AG04449 (cell line): ENCODE measurements at regions not wholly inside any gene's neighbourhood (a gene's known extent, or its start where the extent isn't known, plus 50 kb on each side); places are given as distances from the start of the nearest gene placed in this dataset.

Source experiments
- CTCF ChIA-PET: fragments of 350-600 bp; formaldehyde crosslinking; extraction: SDS; loops from one replicate; lab custom pipeline; 2021; ENCODE audit warnings: antibody characterized with exemption; lab: Yijun Ruan, JAX
- POLR2A ChIA-PET: fragments of 400-600, 350-600 bp; formaldehyde crosslinking; extraction: SDS; loops from one replicate; lab custom pipeline; 2020; ENCODE audit warnings: antibody characterized with exemption, inconsistent platforms; lab: Yijun Ruan, JAX
- DNase-seq: peaks from one replicate; pipeline ENCODE4 v3.0.0-alpha.2; 2010; ENCODE audit warnings: low read depth, low spot score
- H3K4me3 ChIP-seq: 2 replicates; pipeline ENCODE4 v1.5.1; 2011; ENCODE audit warnings: low read depth, mild to moderate bottlenecking, control low read depth, low read length
- TF ChIP-seq, protein P1 (sequence below): IDR thresholded peaks from one replicate; pipeline ENCODE4 v1.5.1; 2011; ENCODE audit warnings: mild to moderate bottlenecking, moderate library complexity, low read length, control low read depth, inconsistent platforms; ENCODE audit not compliant: insufficient read depth; ENCODE audit errors: missing control alignments

DNA sequence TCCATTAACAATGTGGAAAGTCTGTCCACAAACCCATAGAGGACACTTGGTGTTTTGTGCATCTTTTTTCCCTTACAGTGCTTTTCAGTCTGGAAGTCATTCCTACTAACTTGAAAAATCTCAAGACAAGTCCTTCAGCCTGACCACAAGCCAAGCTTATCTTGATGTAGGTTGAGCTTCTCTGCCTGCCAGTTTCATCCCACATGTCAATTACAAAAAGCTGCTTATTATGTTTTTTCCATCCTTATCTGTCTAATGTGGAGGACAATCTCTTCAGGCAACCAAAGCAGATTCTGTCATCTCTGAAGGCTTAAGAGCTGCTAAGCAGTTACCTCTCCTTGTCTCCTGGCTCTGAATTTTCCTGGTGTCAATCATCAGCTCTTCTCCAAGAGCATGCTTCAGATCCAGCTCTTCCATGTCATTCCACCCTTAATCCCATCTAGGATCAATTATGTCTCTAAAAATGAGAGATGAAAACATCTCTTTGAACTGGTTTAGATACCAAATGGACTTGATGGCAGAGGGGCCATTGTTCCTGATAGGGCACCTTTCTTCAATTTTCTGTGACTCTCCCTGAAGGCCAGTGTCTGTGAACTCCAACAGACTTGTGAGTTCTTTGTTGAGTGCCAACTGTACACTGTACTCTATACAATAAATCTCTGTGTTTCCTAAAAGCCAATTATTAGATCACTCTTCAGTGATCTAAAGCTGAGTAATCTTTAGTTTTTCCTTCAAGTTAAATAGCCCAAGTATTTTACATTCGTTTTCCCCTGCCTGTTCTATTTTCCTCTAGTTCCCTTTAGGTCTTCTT is 208.6 kb downstream of the RBM43 start:
- POLR2A ChIA-PET, result no interaction called here
- TF ChIP-seq, protein P1, sequence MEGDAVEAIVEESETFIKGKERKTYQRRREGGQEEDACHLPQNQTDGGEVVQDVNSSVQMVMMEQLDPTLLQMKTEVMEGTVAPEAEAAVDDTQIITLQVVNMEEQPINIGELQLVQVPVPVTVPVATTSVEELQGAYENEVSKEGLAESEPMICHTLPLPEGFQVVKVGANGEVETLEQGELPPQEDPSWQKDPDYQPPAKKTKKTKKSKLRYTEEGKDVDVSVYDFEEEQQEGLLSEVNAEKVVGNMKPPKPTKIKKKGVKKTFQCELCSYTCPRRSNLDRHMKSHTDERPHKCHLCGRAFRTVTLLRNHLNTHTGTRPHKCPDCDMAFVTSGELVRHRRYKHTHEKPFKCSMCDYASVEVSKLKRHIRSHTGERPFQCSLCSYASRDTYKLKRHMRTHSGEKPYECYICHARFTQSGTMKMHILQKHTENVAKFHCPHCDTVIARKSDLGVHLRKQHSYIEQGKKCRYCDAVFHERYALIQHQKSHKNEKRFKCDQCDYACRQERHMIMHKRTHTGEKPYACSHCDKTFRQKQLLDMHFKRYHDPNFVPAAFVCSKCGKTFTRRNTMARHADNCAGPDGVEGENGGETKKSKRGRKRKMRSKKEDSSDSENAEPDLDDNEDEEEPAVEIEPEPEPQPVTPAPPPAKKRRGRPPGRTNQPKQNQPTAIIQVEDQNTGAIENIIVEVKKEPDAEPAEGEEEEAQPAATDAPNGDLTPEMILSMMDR, result no peak
- no peak overlapping the region for H3K4me3 ChIP-seq
- no peak for DNase-seq
- CTCF ChIA-PET, result interaction anchor here (0.9 to 3.8 kb wide), 9 partner anchors 7 to 1455 kb away, joined by 3 to 21 read pairs (median 6); no protein-coding TSS in a partner anchor

DNA sequence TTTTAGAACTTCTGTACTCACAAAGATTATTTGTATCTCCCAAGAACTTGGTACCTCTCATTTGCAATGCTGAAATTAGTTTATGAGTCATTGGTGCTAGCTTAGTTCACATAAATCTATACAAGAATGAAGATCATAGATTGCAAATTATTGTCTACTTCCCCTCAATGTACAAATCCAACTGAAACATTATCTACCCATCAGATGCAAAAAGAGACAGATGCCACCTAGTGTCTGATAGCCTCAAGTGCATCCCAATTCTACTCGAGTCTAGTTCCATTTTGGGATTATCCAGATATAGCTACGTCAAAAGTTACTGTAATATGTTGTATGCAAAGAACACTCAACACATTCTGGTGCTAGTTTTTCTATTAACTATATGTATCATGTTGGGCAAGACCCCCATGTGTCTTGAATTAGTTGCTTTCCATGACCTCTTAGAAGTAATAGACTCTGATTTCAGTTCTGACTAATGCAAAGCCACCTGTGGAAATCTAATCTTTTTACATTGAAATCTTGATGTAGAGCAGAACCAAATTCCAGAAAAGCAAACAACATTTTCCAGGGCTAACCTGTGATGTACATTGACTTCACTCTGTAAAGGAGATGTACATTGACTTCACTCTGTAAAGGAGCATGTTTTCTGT is 210.0 kb downstream of the RBM43 start:
- ChIA-PET CTCF (interaction anchor here (0.6 to 3.8 kb wide), 29 partner anchors 9 to 1454 kb away, joined by 3 to 21 read pairs (median 4); no protein-coding TSS in a partner anchor), POLR2A (no interaction called here)
- TF ChIP-seq, protein P1, result peak; percentile 72
- DNase-seq, result no peak
- no peak overlapping the region for H3K4me3 ChIP-seq

DNA sequence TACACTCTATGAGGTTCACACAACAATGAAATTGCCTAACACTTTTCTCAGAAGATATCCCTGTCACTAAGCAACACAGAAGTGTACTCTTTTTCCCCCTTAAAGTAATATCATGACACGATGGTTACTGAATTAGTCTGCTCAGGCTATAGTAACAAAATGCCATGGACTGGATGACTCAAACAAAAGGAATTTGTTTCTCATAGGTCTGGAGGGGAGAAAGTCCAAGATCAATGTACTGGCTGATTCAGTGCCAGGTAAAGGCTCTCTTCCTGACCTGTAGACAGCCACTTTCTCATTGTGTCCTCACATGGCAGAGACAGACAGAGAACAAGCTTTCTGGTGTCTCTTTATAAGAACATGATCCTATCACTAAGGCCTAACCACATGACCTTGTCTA is 211.9 kb downstream of the RBM43 start:
- CTCF ChIA-PET, result interaction anchor here (0.7 to 3.8 kb wide), 5 partner anchors 9 to 22 kb away, joined by 3 to 21 read pairs (median 3); no protein-coding TSS in a partner anchor
- TF ChIP-seq, protein P1, result no peak
- POLR2A ChIA-PET, result no interaction called here
- peak; percentile 23 for DNase-seq
- no peak overlapping the region for H3K4me3 ChIP-seq

DNA sequence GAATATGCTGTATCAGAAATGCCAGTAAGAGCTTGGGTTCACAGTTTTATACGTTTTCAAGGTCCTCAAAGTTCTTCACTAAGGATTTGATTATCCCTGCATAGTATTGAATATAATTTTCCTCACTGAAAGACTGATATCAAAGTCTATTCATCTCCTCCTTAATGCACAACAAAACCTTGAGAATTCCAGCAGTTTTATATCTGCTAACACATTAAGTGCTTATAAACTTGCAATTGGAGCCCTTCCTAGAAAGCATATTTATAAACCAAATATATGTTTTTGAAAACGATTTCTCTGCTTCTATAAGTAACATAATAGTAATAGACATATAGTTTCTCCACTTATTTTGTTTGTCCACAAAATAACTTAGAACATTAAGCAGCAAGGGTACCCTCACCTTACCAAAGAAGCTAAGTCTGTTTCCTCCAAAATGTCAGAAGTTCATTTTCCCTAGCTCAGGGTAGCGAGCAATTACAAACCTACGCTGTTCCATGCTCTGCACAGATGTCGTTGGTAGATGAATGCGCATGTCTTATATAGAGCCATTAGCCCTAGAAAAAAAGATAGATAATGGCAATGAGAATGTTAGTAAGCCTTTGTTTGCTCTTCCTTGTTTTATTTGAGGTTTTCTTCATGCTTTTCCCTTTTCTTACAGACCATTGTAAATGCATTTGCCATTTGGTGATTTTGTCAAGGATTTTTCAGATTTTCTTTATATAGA is 213.2 kb downstream of the RBM43 start:
- POLR2A ChIA-PET, result no interaction called here
- no peak overlapping the region for H3K4me3 ChIP-seq
- TF ChIP-seq, protein P1, result no peak
- CTCF ChIA-PET, result no interaction called here
- DNase-seq, result no peak

DNA sequence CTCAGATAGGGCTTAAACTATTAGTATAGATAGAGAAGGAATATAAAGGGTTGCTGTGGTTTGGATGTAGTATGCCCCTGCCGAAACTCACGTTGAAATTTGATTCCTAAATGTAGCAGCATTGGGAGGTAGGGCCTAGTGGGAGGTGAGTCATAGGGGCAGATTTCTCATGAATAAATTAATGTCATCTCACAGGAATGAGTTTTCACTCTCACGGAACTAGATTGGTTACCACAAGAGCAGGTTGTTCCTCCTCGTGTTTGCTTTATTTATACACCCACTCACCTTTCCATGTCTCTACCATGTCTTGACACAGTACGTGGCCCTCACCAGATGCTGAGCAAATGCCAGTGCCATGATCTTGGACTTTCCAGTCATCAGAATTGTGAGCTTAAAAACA is 218.2 kb downstream of the RBM43 start:
- POLR2A ChIA-PET, result no interaction called here
- CTCF ChIA-PET, result no interaction called here
- TF ChIP-seq, protein P1, result no peak
- H3K4me3 ChIP-seq, result no peak overlapping the region
- DNase-seq, result no peak
